ENCODE measurements at regions not wholly inside any gene's neighbourhood (a gene's known extent, or its start where the extent isn't known, plus 50 kb on each side); places are given as distances from the start of the nearest gene placed in this dataset.
"Not testable (repeated sequence)": the region's sequence is repeated elsewhere in the genome, so short reads cannot be mapped to it uniquely, and the experiment has no call there.

GRCh38 chr10:11667756-11668155 lies 56.3 kb upstream of the USP6NL start:
- no peak for DNase-seq (ENCODE audit: low read depth, low spot score)

GRCh38 chr10:11663763-11664555 lies 52.5 kb upstream of the USP6NL start:
- DNase-seq (ENCODE audit: low read depth, low spot score): no peak

GRCh38 chr10:11663126-11663515 lies 51.7 kb upstream of the USP6NL start:
- not testable (repeated sequence) for DNase-seq (ENCODE audit: low read depth, low spot score)

- DNase-seq (ENCODE audit: low read depth, low spot score): no peak
These were observed 50.0 kb upstream of the USP6NL start for GRCh38 chr10:11661441-11661840.

Data from ELF-1 (cell line).